K562 (cell line): ENCODE measurements at regions not wholly inside any gene's neighbourhood (a gene's known extent, or its start where the extent isn't known, plus 50 kb on each side); places are given as distances from the start of the nearest gene placed in this dataset.

ENCODE experiments used
- ATAC-seq: fragments of 200-7000 bp; cut with Tn5 transposase; 3 replicates; pipeline ENCODE4 v1.9.1; 2020; ENCODE audit warnings: moderate library complexity
- BruUV-seq: library from RNA; stranded (reverse); fragments of 400-500 nt; replicated peaks from 2 replicates; lab custom pipeline; 2021; lab: Mats Ljungman, UMichigan
- CTCF ChIA-PET: fragments of 300-600 bp; formaldehyde crosslinking; extraction: SDS; loops from one replicate; lab custom pipeline; 2021; ENCODE audit warnings: low intra/inter-chr PET ratio; lab: Yijun Ruan, JAX
- POLR2A ChIA-PET: fragments of 300-600, 350-650 bp; sonication (Branson Sonifier 250); formaldehyde crosslinking; extraction: SDS; loops from one replicate; lab custom pipeline; 2021; ENCODE audit warnings: antibody characterized with exemption, inconsistent platforms; lab: Yijun Ruan, JAX
- DNase-seq, 4 experiments: peaks; one replicate each; pipeline versions ENCODE4 v3.0.0 to v3.0.0-alpha.2; 2011 to 2018; ENCODE audit warnings: low spot score in 3 of 4, mixed read lengths in 3 of 4; ENCODE audit errors: extremely low read depth in 1 of 4
- FAIRE-seq: peaks from 2 replicates; lab custom pipeline; 2011; peaks lifted over from hg19 to GRCh38; lab: Jason Lieb, UNC
- H2AFZ ChIP-seq: 2 replicates; pipeline ENCODE4 v1.6.0; 2011; ENCODE audit warnings: low read depth, low read length, control low read depth, inconsistent platforms
- H3K27ac ChIP-seq: fragments of 200-600 bp; 3 replicates; pipeline ENCODE4 v1.8.0; 2011; ENCODE audit warnings: low read depth, mild to moderate bottlenecking, control low read depth, inconsistent platforms, low read length, moderate library complexity, mixed read lengths; ENCODE audit errors: extremely low read depth
- H3K27me3 ChIP-seq, 2 experiments: fragments of 300-600 bp in 1 of 2; 2 replicates in 1 of 2; 3 replicates in 1 of 2; pipeline versions ENCODE4 v1.6.0 to v1.8.0; 2011; ENCODE audit warnings: inconsistent platforms in 2 of 2, low read length in 2 of 2, mild to moderate bottlenecking in 1 of 2, mixed read lengths in 1 of 2, moderate library complexity in 1 of 2; ENCODE audit not compliant: control insufficient read depth in 2 of 2, insufficient read depth in 2 of 2
- H3K36me3 ChIP-seq: fragments of 300-600 bp; 3 replicates; pipeline ENCODE4 v1.8.0; 2011; ENCODE audit warnings: mild to moderate bottlenecking, low read length, inconsistent platforms; ENCODE audit not compliant: control insufficient read depth, insufficient read depth
- H3K4me1 ChIP-seq, 2 experiments: fragments of 200-600 bp in 1 of 2; replicated peaks in 1 of 2; 2 replicates in 1 of 2; 3 replicates in 1 of 2; pipeline versions ENCODE4 v1.5.1 to v1.8.0; 2011; ENCODE audit warnings: inconsistent platforms in 2 of 2, low read length in 2 of 2, mild to moderate bottlenecking in 1 of 2, mixed read lengths in 1 of 2, moderate library complexity in 1 of 2; ENCODE audit not compliant: control insufficient read depth in 2 of 2, insufficient read depth in 2 of 2
- H3K4me2 ChIP-seq: 2 replicates; pipeline ENCODE4 v1.6.1; 2011; ENCODE audit warnings: low read length, control low read depth, inconsistent platforms, mixed read lengths; ENCODE audit not compliant: insufficient read depth
- H3K4me3 ChIP-seq: fragments of 200-600 bp; sonication (generic), shearing (Covaris generic); 2 replicates; pipeline ENCODE4 v1.5.1; 2016; ENCODE audit warnings: control low read depth, inconsistent platforms
- H3K79me2 ChIP-seq: fragments of 200-600 bp; 3 replicates; pipeline ENCODE4 v1.8.0; 2011; ENCODE audit warnings: low read length, inconsistent platforms; ENCODE audit not compliant: control insufficient read depth, insufficient read depth
- H3K9ac ChIP-seq, 2 experiments: 2 replicates each; pipeline versions ENCODE4 v1.6.0 to v1.6.1; 2011; ENCODE audit warnings: low read depth in 2 of 2, low read length in 2 of 2, control low read depth in 1 of 2, inconsistent platforms in 1 of 2, mild to moderate bottlenecking in 1 of 2, mixed read lengths in 1 of 2; ENCODE audit not compliant: insufficient read depth in 1 of 2
- H3K9me1 ChIP-seq: one replicate; pipeline ENCODE4 v1.6.0; 2011; ENCODE audit warnings: inconsistent platforms, mild to moderate bottlenecking, low read length, moderate library complexity; ENCODE audit not compliant: control insufficient read depth, insufficient read depth
- H3K9me3 ChIP-seq: replicated peaks from 2 replicates; pipeline ENCODE4 v1.5.1; 2011; ENCODE audit warnings: low read depth, low read length, inconsistent platforms; ENCODE audit not compliant: control insufficient read depth, insufficient read depth
- H4K20me1 ChIP-seq: replicated peaks from 2 replicates; pipeline ENCODE4 v1.6.1; 2011; ENCODE audit warnings: low read length, inconsistent platforms, mixed read lengths; ENCODE audit not compliant: control insufficient read depth, insufficient read depth
- BACH1 ChIP-seq: fragments of 200-800 bp; sonication (Bioruptor generic); IDR thresholded peaks from 2 replicates; pipeline ENCODE4 v1.6.1; 2016; ENCODE audit warnings: missing genetic modification characterization, missing compliant biosample characterization
- DNMT1 ChIP-seq: fragments of 450-650 bp; IDR thresholded peaks from 2 replicates; pipeline ENCODE4 v1.6.1; 2016; ENCODE audit warnings: antibody characterized with exemption, mild to moderate bottlenecking
- EP400 ChIP-seq: fragments of 450-650 bp; IDR thresholded peaks from 2 replicates; pipeline ENCODE4 v1.6.1; 2017; ENCODE audit warnings: antibody characterized with exemption, mild to moderate bottlenecking, moderate library complexity
- ETV5 ChIP-seq: sonication (generic); formaldehyde crosslinking; IDR thresholded peaks from 2 replicates; pipeline ENCODE4 v1.4.0; 2020; ENCODE audit warnings: low read depth, mild to moderate bottlenecking, missing genetic modification reagents
- NCOA4 ChIP-seq: fragments of 450-650 bp; IDR thresholded peaks from 2 replicates; pipeline ENCODE4 v1.6.1; 2018; ENCODE audit warnings: mild to moderate bottlenecking; ENCODE audit not compliant: partially characterized antibody
- RUNX1 ChIP-seq: sonication (generic); IDR thresholded peaks from 2 replicates; pipeline ENCODE4 v1.6.1; 2016; ENCODE audit warnings: antibody characterized with exemption, low read depth
- SETDB1 ChIP-seq: IDR thresholded peaks from one replicate; pipeline ENCODE4 v1.6.1; 2012; ENCODE audit warnings: low read length, control low read depth, inconsistent platforms
- TAF15 ChIP-seq: fragments of 200-400 bp; formaldehyde crosslinking; IDR thresholded peaks from 2 replicates; pipeline ENCODE4 v1.6.1; 2017; ENCODE audit warnings: mild to moderate bottlenecking, low read depth, low read length, moderate library complexity
- THRAP3 ChIP-seq: fragments of 450-650 bp; IDR thresholded peaks from 2 replicates; pipeline ENCODE4 v1.6.1; 2016; ENCODE audit warnings: mild to moderate bottlenecking, inconsistent platforms, borderline replicate concordance
- ZBED1 ChIP-seq: IDR thresholded peaks from 2 replicates; pipeline ENCODE4 v1.6.1; 2014
- ZBTB7A ChIP-seq: IDR thresholded peaks from 2 replicates; pipeline ENCODE4 v1.6.1; 2011; ENCODE audit warnings: low read depth, mild to moderate bottlenecking, low read length, moderate library complexity, borderline replicate concordance; ENCODE audit not compliant: control insufficient read depth
- ZNF232 ChIP-seq: sonication (generic); formaldehyde crosslinking; IDR thresholded peaks from 2 replicates; pipeline ENCODE4 v1.8.0; 2022; ENCODE audit warnings: mild to moderate bottlenecking, missing genetic modification reagents
- ZNF408 ChIP-seq: fragments of 250-450 bp; sonication (Bioruptor Pico); IDR thresholded peaks from 2 replicates; pipeline ENCODE4 v1.4.0; 2020; ENCODE audit warnings: low read depth, mild to moderate bottlenecking, moderate library complexity
- ZNF778 ChIP-seq: fragments of 450-650 bp; formaldehyde crosslinking; IDR thresholded peaks from 2 replicates; pipeline ENCODE4 v1.4.0; 2020; ENCODE audit warnings: mild to moderate bottlenecking, moderate library complexity
- WGBS: fragments of 100-300 bp; shearing (Covaris generic); methylation state at CpG from one replicate; pipeline ENCODE4 v1.1.6; 2016; ENCODE audit warnings: low coverage, mixed read lengths; ENCODE audit not compliant: insufficient coverage; ENCODE audit errors: missing lambda C conversion rate; 5-methylcytosine and 5-hydroxymethylcytosine counted together
- in situ Hi-C: fragments of 300-500 bp; cut with MboI; formaldehyde crosslinking; loops from 4 replicates; pipeline ENCODE4 v1.15.0; 2018; ENCODE audit warnings: inconsistent platforms, mixed read lengths
- intact Hi-C: fragments of 100-400 bp; cut with micrococcal nuclease; formaldehyde crosslinking; loops from 2 replicates; pipeline ENCODE4 v1.14.2; 2022

DNA sequence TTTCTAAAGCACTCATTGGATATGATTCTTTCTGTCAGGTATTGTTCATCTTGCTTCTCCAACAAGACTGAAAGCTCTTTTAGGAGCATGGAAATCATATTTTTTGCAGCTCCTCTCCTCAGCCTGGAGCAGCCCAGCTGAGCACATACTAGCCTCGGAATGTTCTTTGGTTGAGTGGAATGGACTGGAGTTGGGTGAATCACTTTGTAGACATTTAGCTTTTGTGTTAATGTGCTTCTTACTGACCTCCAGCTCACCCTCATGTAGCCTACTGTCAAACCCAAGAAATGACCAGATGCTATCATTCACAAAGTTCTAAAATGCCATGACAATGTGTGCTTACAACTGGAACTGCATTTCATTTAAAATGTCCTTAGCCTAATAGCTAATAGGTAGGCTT, 161.1 kb downstream of the NUAK1 start:
- no peaks in the 10 kb centered on the region for H3K9me3 ChIP-seq
- H3K4me1 ChIP-seq, result no peaks in the 10 kb centered on the region
- no peaks in the 10 kb centered on the region for H4K20me1 ChIP-seq
- CTCF ChIA-PET, result no interaction called here
- no peak overlapping the region for H3K9ac ChIP-seq
- no TSS peak for BruUV-seq
- no peak for DNase-seq
- no peak overlapping the region for H2AFZ ChIP-seq
- no peak overlapping the region for H3K4me3 ChIP-seq
- no peaks in the 10 kb centered on the region for H3K36me3 ChIP-seq
- no peaks in the 10 kb centered on the region for H3K9me1 ChIP-seq
- H3K4me2 ChIP-seq, result no peak overlapping the region
- TF ChIP-seq ZBED1, result no peak
- TF ChIP-seq RUNX1, result no peak
- TF ChIP-seq TAF15, result no peak
- no peak for TF ChIP-seq EP400
- TF ChIP-seq THRAP3, result no peak
- no peak for TF ChIP-seq ETV5
- TF ChIP-seq ZNF408 (CRISPR knock-in tag), result no peak
- TF ChIP-seq NCOA4, result no peak
- no peak for TF ChIP-seq ZBTB7A
- no peak for TF ChIP-seq BACH1 (tag)
- no peak for TF ChIP-seq ZNF232 (CRISPR knock-in tag)
- no peak for TF ChIP-seq ZNF778 (CRISPR knock-in tag)
- TF ChIP-seq DNMT1, result no peak
- TF ChIP-seq SETDB1, result no peak
- ATAC-seq, result no peak
- POLR2A ChIA-PET, result interaction anchor here (1.1 kb wide), 1 partner anchor 10 kb away, joined by 3 read pairs; no protein-coding TSS in a partner anchor
- intact Hi-C loops, result no loop called here
- in situ Hi-C loops, result no loop called here
- FAIRE-seq, result no peak
- no peak overlapping the region for H3K27ac ChIP-seq
- H3K27me3 ChIP-seq, result peaks cover 0 to 10% of the 10 kb centered on the region in 2 experiments; a peak in 2 of 5 replicates
- no peaks in the 10 kb centered on the region for H3K79me2 ChIP-seq
- 19% methylated on average over 1 of the region's 1 CpG for WGBS
